ENCODE measurements at regions not wholly inside any gene's neighbourhood (a gene's known extent, or its start where the extent isn't known, plus 50 kb on each side); places are given as distances from the start of the nearest gene placed in this dataset.

GRCh38 chr12:103077108-103077773, 119.8 kb downstream of the ASCL1 start:
- DNase-seq (ENCODE audit: low read depth) = no peak
- TF ChIP-seq MAX (IDR thresholded peaks at IDR 0.05; ENCODE audit: low read depth, low read length) = no peak
- TF ChIP-seq CTCF (IDR thresholded peaks at IDR 0.05; ENCODE audit: low read depth, low read length) = no peak
- TF ChIP-seq POLR2A (IDR thresholded peaks at IDR 0.05; ENCODE audit: extremely low read depth, insufficient read length) = no peak
- TF ChIP-seq MYC (IDR thresholded peaks at IDR 0.05; ENCODE audit: low read depth, low read length) = no peak
- no peak overlapping the region for H3K4me3 ChIP-seq (ENCODE audit: low read depth, low read length)

GRCh38 chr12:103085541-103085940, 128.1 kb downstream of the ASCL1 start:
- no peak for DNase-seq (ENCODE audit: low read depth)
- TF ChIP-seq POLR2A (IDR thresholded peaks at IDR 0.05; ENCODE audit: extremely low read depth, insufficient read length) = no peak
- no peak for TF ChIP-seq CTCF (IDR thresholded peaks at IDR 0.05; ENCODE audit: low read depth, low read length)
- TF ChIP-seq MYC (IDR thresholded peaks at IDR 0.05; ENCODE audit: low read depth, low read length) = no peak
- TF ChIP-seq MAX (IDR thresholded peaks at IDR 0.05; ENCODE audit: low read depth, low read length) = no peak
- no peak overlapping the region for H3K4me3 ChIP-seq (ENCODE audit: low read depth, low read length)

- no peak for DNase-seq (ENCODE audit: low read depth)
- TF ChIP-seq POLR2A (IDR thresholded peaks at IDR 0.05; ENCODE audit: extremely low read depth, insufficient read length) (no peak), CTCF (IDR thresholded peaks at IDR 0.05; ENCODE audit: low read depth, low read length) (no peak), MAX (IDR thresholded peaks at IDR 0.05; ENCODE audit: low read depth, low read length) (no peak), MYC (IDR thresholded peaks at IDR 0.05; ENCODE audit: low read depth, low read length) (no peak)
- H3K4me3 ChIP-seq (ENCODE audit: low read depth, low read length) = no peak overlapping the region
These were observed 129.0 kb downstream of the ASCL1 start for GRCh38 chr12:103086471-103086870.

- no peak overlapping the region for H3K4me3 ChIP-seq (ENCODE audit: low read depth, low read length)
- no peak for DNase-seq (ENCODE audit: low read depth)
- TF ChIP-seq MYC (IDR thresholded peaks at IDR 0.05; ENCODE audit: low read depth, low read length) (no peak), MAX (IDR thresholded peaks at IDR 0.05; ENCODE audit: low read depth, low read length) (no peak), POLR2A (IDR thresholded peaks at IDR 0.05; ENCODE audit: extremely low read depth, insufficient read length) (no peak), CTCF (IDR thresholded peaks at IDR 0.05; ENCODE audit: low read depth, low read length) (no peak)
These were observed 136.1 kb downstream of the ASCL1 start for GRCh38 chr12:103093499-103094106.

GRCh38 chr12:103097496-103097895, 140.0 kb downstream of the ASCL1 start:
- TF ChIP-seq POLR2A (IDR thresholded peaks at IDR 0.05; ENCODE audit: extremely low read depth, insufficient read length) = no peak
- no peak for TF ChIP-seq MAX (IDR thresholded peaks at IDR 0.05; ENCODE audit: low read depth, low read length)
- no peak for TF ChIP-seq MYC (IDR thresholded peaks at IDR 0.05; ENCODE audit: low read depth, low read length)
- no peak for TF ChIP-seq CTCF (IDR thresholded peaks at IDR 0.05; ENCODE audit: low read depth, low read length)
- no peak overlapping the region for H3K4me3 ChIP-seq (ENCODE audit: low read depth, low read length)
- no peak for DNase-seq (ENCODE audit: low read depth)

Measured in NB4 (cell line).